BE2C (cell line): ENCODE measurements at regions not wholly inside any gene's neighbourhood (a gene's known extent, or its start where the extent isn't known, plus 50 kb on each side); places are given as distances from the start of the nearest gene placed in this dataset.
"Not testable (repeated sequence)": the region's sequence is repeated elsewhere in the genome, so short reads cannot be mapped to it uniquely, and the experiment has no call there.

Experiments used
- DNase-seq: peaks from one replicate; pipeline ENCODE4 v3.0.0-alpha.2; 2020
- H3K27me3 ChIP-seq: fragments of 250-450 bp; sonication (Bioruptor Pico); 2 replicates; pipeline ENCODE4 v1.5.1; 2020; ENCODE audit warnings: mild to moderate bottlenecking
- H3K36me3 ChIP-seq: fragments of 250-450 bp; sonication (Bioruptor Pico); 2 replicates; pipeline ENCODE4 v1.5.1; 2020; ENCODE audit warnings: mild to moderate bottlenecking
- H3K4me1 ChIP-seq: fragments of 250-450 bp; sonication (Bioruptor Pico); 2 replicates; pipeline ENCODE4 v1.5.1; 2020
- H3K4me3 ChIP-seq: 2 replicates; pipeline ENCODE4 v1.5.1; 2011; ENCODE audit warnings: low read depth, low read length
- H3K9me3 ChIP-seq: fragments of 250-450 bp; sonication (Bioruptor Pico); 2 replicates; pipeline ENCODE4 v1.5.1; 2020
- TF ChIP-seq, protein P1 (sequence below): IDR thresholded peaks from 2 replicates; pipeline ENCODE4 v1.5.1; 2012; ENCODE audit warnings: mild to moderate bottlenecking, low read depth, low read length

- H3K36me3 ChIP-seq, result no peaks in the 10 kb centered on the region
- TF ChIP-seq, protein P1, sequence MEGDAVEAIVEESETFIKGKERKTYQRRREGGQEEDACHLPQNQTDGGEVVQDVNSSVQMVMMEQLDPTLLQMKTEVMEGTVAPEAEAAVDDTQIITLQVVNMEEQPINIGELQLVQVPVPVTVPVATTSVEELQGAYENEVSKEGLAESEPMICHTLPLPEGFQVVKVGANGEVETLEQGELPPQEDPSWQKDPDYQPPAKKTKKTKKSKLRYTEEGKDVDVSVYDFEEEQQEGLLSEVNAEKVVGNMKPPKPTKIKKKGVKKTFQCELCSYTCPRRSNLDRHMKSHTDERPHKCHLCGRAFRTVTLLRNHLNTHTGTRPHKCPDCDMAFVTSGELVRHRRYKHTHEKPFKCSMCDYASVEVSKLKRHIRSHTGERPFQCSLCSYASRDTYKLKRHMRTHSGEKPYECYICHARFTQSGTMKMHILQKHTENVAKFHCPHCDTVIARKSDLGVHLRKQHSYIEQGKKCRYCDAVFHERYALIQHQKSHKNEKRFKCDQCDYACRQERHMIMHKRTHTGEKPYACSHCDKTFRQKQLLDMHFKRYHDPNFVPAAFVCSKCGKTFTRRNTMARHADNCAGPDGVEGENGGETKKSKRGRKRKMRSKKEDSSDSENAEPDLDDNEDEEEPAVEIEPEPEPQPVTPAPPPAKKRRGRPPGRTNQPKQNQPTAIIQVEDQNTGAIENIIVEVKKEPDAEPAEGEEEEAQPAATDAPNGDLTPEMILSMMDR, result no peak
- no peak overlapping the region for H3K4me3 ChIP-seq
- no peaks in the 10 kb centered on the region for H3K27me3 ChIP-seq
- no peak for DNase-seq
- H3K9me3 ChIP-seq, result no peaks in the 10 kb centered on the region
- H3K4me1 ChIP-seq, result no peaks in the 10 kb centered on the region
Observed at GRCh38 chr15:58369956-58370355, 61.8 kb upstream of the LIPC start.

DNA sequence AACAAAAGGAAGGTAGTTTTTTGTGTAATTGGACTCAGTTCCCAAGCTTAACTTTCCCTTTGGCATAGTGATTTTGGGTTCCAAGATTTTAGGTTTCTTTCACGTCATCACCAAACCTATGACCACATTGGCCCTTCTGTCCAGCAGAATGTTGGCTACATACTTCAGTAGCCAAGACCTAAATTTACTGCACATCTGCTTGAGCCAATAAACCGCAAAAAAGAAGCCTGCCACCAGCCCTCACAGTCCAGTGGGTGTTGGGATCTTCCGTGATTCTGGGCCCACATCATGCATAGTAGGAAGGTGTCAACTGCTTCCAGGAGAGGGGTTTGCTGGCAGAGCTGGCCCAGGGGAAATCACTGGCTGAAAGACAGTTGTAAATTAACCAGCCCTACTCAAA lies 57.6 kb upstream of the LIPC start:
- Histone ChIP-seq H3K9me3 (no peaks in the 10 kb centered on the region), H3K27me3 (no peaks in the 10 kb centered on the region), H3K4me1 (no peaks in the 10 kb centered on the region), H3K4me3 (no peak overlapping the region), H3K36me3 (no peaks in the 10 kb centered on the region)
- TF ChIP-seq, protein P1, result no peak
- DNase-seq, result no peak

- H3K4me3 ChIP-seq, result no peak overlapping the region
- H3K9me3 ChIP-seq, result no peaks in the 10 kb centered on the region
- no peaks in the 10 kb centered on the region for H3K27me3 ChIP-seq
- no peaks in the 10 kb centered on the region for H3K4me1 ChIP-seq
- TF ChIP-seq, protein P1, result no peak
- DNase-seq, result no peak
- H3K36me3 ChIP-seq, result no peaks in the 10 kb centered on the region
Observed at GRCh38 chr15:58377193-58377592, 54.6 kb upstream of the LIPC start.

DNA sequence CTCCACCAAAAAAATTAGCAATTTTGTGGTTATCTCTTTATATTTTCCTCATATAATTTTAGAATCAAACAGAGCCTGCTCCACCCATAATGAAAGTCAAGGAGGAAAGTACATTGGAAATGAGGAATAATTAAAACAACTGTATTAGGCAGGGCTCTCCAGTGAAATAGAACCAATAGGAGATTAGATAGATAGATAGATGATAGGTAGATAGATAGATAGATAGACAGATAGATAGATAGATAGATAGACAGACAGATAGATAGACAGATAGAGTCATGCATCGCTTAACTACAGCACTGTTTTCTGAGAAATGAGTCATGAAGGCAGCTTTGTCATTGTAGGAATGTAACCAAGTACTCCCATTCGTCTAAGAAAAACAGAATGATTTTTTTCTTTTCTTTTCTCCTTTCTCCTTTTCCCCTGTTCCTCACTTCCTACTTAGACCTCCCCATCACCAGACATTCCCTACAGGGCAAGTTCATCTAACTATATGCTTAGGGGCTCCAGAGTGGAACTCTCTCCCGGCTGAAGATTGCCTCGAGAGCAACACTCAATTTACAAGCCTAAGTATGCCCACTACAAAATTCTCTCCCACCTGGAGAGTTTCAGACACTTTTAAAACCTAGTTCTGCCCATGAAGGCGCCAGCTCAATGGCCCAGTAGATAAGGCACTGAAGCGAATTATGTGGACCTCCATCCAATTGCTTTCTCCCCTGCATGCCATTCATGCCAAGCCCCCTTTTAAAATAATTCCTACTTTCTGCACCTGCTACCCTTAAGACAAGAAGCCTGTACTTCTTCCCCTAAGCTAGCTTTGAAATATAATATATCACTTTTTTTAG lies 53.3 kb upstream of the LIPC start:
- no peaks in the 10 kb centered on the region for H3K4me1 ChIP-seq
- no peak overlapping the region for H3K4me3 ChIP-seq
- TF ChIP-seq, protein P1, result no peak
- no peaks in the 10 kb centered on the region for H3K9me3 ChIP-seq
- H3K27me3 ChIP-seq, result no peaks in the 10 kb centered on the region
- H3K36me3 ChIP-seq, result no peaks in the 10 kb centered on the region
- DNase-seq, result no peak

GRCh38 chr15:58379454-58379853 lies 52.3 kb upstream of the LIPC start:
- not testable (repeated sequence) for H3K36me3 ChIP-seq, H3K4me3 ChIP-seq

GRCh38 chr15:58380280-58380945 lies 51.4 kb upstream of the LIPC start:
- TF ChIP-seq, protein P1, result no peak
- Histone ChIP-seq H3K4me1 (no peaks in the 10 kb centered on the region), H3K4me3 (no peak overlapping the region), H3K9me3 (no peaks in the 10 kb centered on the region), H3K27me3 (no peaks in the 10 kb centered on the region), H3K36me3 (no peaks in the 10 kb centered on the region)
- DNase-seq, result no peak

More at GRCh38 chr15:58379454-58379853, 52.3 kb upstream of the LIPC start:
- not testable (repeated sequence) for H3K27me3 ChIP-seq, H3K4me1 ChIP-seq, DNase-seq, H3K9me3 ChIP-seq
